Stimulated activated CD4-positive, alpha-beta T cell treated with anti-CD3 and anti-CD28 coated beads, Interleukin-1b, Interleukin-23, amount 100 ng/mL, for 1 hour (primary cell): ENCODE measurements at regions not wholly inside any gene's neighbourhood (a gene's known extent, or its start where the extent isn't known, plus 50 kb on each side); places are given as distances from the start of the nearest gene placed in this dataset.
A peak's percentile ranks its signal among the peaks of the same experiment; 100 is the strongest.

ENCODE experiments used
- DNase-seq, 2 donors: peaks; one replicate each; pipeline ENCODE4 v3.0.0-alpha.2; 2020; ENCODE audit warnings: low read depth in 2 of 2

DNA sequence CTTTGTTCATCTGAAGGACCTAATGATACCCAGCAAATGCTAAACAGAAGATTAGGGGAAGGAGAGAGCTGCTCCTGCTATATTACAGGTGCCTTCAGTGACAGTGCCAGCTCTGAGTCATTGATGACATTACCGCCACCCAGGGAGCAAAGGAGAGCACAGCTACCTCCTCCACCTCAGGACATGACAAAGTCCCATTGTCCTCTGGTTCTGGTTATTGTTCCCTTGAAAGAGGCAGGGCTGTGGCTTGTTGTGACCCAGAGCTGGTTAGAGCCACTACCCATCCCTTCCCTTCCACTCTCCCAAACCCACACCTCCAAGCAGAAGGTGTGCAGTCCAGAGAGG lies 363.5 kb upstream of the DUSP10 start:
- no peak for DNase-seq

DNA sequence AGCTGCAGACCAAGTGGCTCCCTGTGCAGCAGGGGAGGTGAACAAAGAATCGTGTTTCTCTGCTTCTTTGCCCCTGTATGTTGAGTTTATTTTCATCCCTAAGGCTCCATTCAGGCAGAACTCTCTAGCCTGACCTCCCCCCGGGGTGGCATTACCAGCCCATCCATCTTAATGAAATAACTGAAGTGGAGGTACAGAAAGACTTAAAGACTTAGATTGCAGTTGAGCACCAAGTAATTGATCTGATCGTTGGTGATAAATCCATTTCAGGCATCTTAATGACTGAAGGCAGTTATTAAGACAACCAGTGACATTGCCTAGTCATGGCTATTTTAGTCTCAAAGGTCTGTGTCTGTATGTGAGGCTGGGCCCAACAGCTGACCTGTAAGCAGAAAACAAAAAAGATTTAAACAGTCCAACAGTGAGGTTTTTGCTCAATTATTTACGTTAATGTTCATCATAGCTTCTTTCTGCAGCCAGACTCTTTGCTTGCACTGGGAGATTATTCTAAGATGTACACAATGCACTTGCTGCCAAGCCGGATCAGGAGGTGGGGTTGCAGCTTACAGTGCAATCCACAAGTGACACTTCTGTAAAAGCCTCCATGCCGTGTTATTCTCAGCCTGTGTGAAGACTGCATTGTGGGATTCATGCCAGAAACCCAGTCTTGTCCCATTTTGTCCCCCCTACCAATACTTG lies 363.0 kb upstream of the DUSP10 start:
- no peak for DNase-seq

DNA sequence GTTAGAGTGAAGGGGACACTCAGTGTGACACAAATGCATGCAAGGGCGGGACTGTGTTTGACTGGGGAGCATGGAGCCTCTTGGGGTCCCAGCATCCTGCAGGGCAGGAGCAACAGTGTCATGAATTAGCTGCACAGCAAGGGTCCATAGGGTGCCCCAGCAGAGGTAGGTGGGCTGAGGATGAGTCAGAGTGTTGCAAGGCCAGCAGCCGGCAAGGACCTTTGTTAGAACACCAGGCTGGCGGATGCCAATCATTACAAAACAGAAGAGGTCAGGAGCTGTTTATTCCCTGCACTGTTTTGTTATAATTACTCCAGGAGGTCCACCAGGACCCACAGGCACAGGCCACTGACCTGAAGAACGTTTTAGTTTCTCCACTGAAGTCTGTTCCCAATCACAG lies 362.2 kb upstream of the DUSP10 start:
- DNase-seq, result no peak

DNA sequence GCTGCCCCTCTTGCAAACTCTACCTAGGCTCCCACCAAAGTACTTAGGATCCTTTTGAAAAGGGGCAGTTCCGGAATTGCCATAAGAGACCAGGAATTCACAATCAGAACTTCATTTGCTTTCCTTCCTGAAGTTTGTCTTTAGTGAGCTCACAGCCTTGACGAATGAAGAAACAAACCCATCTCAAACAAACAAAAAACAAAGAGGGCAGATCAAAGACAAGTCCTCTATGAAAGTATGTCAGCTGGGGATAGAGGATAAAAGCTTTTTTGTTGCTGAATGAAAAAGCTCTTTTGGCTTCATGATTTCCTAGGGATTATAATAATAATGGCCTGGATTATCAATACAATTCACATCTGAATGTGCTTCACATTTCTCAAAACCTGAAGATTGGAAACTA lies 357.9 kb upstream of the DUSP10 start:
- DNase-seq, result no peak

DNA sequence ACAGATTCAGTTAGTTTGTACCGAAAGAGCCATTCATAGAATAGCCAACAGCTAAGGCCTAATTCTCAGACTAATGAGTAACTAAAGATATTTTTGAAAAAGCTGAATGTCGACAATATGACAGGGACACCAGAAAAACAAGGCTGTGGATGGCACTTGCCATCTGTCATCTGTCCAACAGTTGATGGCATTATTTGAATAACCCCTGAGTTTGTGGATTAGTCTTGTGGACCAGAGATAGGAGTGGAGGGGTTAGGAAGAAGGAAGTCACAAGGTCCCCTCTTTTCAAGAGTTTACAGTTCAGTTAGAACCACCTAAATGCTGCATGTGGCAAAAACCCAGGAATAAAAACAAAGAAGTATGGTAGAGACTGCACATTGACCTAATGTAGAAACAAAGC lies 356.5 kb upstream of the DUSP10 start:
- no peak for DNase-seq

DNA sequence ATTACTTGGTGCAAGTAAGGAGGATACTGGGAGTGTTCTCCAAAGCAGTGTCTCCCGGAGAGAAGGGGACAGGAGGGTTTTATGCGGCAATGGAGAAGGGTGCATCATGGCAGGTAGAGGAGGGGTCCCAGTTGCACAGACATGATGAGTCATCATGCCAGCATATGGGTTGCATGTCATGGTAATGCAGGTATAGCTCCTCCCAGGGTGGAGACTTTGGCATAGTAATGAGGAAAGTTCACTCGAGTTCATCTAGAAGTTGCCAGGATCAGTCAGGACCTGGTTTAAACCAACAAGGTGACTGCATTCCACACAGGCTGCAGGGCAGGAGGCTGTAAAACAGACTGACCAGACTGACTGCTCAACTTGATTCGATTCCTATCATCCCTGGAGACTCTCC lies 355.7 kb upstream of the DUSP10 start:
- no peak for DNase-seq

DNA sequence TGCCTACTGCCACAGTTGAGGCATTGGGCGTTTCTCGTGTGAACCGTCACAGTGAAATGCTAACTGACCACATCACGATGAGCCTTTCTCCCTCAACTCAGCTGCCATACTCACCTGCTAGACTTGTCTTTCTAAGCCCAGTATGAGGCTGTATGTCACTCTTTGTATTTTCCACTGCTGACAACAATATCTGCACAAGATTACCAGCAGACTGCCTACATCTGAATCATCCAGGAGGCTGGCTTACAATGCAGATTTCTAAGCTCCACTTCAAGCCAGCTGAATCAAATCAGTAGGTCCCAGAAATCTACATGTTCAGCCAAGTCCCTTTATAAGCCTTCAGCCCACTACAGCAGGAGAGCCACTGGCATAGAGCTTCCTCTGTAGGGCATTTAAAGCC lies 355.0 kb upstream of the DUSP10 start:
- DNase-seq, result no peak

DNA sequence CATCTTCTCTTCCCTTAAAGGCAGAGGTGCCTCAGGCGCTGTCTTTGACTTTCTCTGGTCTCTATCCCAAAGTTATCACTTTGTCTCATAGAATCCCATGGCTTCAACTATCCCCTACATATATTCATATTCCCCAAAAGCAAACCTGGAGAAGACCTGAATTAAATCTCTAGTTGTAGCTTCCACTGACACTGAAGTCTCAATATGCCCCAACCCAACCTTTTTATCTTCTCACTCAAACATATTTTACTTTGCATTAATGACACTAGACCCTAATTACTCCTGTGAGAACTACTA lies 354.5 kb upstream of the DUSP10 start:
- DNase-seq, result no peak

DNA sequence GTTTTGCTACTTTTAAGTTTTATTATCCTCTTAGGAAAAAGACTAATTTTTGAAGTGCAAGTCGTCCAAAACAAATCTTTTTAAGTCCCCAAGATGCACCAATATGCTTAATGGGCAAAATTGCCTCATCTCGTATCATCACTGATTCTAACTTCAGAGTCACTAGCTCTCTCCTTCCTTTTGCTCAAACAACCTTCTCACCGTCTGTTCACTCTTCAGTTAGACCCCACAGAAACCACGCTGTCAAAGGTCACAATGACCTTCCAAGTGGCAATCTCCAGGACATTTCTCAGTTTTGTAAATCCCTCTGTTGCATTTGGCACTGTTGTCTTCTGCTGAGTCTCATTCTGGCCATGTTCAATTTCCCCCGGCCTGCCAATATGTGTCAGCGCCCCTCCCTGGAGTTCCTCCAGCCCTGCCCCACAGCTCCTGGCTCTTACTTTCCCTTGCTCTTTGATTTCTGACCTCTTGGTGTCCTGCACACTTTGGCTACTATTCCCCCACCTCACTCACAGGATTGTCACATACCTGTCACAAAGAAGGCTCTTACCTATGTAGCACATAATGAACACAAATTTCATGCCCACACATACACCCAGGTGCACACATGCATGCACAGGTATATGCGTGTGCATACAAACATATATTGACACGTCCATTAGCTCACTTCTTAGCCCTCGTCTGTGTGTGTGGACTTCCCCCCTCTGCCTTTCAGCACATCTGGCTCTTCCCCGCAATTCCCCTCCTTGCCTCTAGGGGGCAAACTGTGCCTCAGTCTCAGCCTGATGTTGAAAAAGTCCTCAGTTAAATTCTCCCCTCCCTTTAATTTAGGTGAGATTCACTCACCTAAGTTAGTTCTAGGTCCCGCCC lies 354.0 kb upstream of the DUSP10 start:
- peak; percentile 23 to 46 for DNase-seq

DNA sequence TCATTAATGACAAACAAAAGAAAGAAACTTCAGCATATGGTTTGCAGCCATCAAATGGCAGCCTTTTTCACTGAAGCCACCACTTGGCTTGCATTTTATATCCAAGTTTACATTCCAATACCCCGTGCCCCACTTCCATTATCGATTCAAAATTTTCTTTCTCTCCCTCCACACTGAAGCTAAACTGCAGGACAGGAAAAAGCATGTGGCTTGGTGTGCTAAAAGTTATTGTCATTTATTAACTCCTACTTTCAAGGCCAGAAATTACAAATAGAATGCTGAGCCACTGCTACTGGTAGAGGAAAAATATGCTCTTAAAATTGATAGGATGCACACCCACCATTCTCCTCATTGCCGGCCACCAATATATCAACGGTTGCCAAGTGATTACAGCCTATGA lies 351.6 kb upstream of the DUSP10 start:
- no peak for DNase-seq

DNA sequence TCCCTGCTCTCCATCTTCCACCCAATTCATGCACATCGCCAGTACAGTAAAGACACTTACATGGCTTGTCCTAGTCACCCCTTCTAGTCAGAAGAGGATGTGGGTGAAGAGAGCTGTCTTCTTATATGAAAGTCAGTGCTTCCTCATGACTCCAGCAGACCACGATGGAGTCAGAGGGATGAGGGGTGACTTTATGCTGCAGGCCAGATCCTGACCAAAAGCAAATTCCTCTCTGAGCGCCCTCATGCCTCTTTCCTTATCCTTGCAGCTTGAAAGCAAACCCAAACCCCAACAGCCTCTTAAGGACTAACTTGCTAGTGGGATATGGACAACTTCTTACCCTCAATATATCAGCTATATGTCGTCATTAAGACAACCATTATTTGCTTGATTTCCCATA lies 348.2 kb upstream of the DUSP10 start:
- DNase-seq, result no peak

DNA sequence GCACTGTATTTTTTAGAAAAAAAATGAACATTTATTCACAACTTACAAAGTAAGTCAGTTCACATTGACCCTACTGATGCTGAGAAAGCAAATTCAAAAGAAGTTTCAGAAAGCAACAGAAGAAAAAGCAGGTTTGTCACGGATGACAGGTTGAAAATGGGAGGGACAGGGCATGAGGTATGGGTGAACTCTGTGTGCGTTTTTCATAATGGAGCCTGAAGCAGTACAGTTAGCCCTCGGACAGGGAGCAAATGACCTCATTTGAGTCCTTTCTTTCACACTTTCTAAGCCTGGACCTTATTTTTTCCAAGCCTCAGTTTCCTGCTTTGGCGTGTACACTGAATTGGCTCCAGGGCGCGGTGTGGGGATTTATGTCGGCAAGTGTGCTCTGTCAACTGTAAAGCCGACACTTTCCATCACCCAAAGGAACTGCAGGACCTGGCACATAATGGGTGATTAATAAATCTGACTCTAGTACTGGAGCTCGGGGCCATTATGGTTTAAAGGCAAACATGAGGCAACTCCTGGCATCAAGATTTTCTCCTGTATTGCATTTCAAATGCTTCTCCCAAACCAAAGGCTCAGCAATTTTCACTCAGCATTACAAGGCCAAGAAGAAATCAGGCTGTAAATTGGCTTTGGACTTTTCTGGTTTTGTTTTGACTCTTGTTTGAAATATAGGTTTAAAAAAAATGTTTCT lies 345.5 kb upstream of the DUSP10 start:
- no peak for DNase-seq

DNA sequence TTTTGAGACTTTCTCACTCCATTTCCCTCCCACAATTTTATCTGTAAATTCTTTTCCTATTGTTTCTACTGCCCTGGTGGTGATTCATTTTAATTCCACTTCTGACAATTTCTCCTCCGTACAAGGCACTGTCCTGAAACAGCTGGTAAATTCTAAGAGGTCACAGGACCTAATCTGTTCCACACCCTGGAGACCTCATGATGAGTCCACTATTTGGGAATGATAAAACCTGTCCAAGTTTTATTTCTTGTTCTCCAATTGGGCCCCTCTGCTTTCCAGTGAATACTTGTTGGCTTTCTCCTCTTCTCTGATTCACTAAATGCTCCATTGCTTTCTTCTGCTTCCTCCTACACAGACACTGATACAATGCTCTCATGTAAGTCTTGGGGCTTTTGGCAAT lies 343.1 kb upstream of the DUSP10 start:
- no peak for DNase-seq

DNA sequence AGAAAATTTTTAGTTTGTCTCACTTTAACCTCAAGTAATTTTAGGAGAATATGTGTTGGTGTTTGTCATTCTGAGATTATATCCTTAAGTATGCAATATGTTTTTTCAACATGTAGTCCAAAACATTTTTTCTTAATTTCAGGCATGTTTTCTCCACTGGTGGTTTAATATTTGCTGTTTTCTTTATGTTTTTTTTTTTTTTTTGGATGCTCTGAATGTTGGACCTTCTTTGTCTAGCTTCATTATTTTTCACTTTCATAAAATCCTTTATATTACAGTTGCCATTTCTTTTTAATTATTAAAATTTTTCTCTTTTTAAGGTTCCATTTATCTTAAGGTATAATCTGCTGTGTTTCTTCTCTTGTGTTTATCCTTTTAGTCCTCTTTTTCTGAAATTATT lies 342.2 kb upstream of the DUSP10 start:
- no peak for DNase-seq

DNA sequence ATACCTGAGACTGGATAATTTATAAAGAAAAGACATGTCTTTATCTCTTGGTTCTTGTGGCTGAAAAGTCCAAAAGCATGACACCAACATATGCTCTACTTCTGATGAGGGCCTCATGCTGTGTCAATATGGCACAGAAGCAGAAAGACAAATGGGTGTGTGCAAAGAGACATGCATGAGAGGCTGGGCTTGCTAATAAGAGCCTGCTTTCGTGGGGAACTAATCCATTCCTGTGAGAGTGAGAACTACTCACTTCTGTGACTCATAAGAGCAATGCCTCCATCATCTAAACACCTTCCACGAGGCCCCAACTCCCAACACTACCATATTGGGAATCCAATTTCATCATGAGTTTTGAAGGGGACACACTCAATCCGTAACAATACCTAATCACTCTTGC lies 340.0 kb upstream of the DUSP10 start:
- DNase-seq, result no peak

DNA sequence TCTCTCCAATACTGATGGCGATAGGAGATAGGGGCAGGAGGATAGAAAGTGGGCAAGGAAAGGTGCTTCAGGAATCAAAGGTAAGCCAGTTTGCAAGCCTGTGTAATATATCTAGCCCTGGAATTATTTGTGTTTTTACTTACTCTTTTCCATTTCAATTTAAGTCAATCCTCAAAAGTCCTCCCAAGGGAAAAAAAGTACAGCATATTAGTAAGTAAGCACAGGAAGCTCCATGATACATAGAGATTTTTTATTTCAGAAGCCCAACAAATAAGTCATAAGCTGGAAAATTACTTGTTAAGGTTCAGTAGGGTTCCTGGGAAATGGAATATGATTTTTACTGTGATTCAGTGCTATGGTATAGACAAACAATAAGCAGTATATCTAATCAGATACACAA lies 337.7 kb upstream of the DUSP10 start:
- DNase-seq, result no peak

DNA sequence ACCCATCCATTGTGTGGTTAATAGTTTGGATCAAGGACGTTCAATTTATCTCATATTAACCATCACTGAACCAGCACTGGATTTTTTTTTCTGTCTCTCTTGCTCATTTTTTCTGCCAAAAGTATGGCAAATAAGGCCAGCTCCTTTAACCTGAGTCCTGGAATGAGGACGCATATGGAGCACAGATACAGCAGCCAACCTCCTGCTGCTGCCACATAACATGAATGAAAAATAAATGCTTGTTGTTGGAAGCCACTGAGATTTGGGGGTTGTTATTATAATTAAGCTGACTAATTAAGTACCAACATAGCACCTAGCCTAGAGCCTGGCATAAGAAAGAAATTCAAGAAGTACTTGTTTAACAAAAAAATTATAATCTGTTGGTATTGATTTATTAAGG lies 335.3 kb upstream of the DUSP10 start:
- no peak for DNase-seq

DNA sequence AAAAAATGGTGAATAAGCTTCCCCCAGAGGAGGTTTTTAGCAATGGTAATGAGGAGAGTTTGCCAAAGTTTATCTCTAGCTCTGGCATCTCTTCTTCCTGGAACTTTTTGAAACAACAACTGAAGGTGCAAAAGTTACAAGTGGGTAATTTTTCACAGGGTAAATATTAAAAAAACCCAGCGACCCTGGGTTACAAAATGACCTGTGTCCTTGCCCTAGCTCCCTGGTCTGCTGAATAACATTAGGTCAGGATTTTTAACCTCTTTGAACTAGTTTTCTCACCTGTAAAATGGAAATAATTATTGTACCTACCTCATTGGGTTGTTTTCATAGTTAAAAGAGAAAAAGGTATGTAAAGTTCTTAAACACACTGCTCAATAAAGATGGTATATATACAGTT lies 332.4 kb upstream of the DUSP10 start:
- DNase-seq, result no peak

DNA sequence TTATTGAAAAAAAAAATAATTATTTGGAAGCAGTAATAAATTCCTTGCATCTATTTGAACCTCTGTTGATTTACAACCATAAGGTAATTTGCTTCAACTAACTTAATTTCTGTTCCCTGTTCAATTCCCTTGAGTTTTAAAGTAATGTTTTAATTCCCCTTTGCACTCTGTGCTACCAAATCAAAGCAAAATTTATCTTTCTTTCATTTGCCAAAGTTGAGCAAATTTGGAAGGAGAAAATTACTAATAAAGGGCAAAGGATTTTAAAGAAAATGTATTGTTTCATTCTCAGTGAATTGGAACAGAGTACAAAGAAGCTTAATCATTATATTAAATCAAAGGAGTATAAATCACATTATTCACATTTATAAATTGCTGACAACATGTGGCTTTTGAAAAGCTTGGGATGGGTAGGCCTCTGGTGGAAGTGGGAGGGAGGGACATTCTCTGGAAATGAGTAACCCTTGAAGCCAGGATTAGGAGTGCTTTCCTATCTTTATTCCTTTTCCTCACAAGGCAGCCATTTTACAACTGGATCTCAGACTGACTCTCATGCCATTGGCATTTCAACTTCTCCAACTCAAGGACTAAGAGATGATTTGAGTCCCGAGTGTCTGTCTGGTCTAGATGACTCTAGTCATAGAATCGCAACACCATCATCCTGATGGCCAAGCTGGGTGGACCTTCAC lies 331.6 kb upstream of the DUSP10 start:
- no peak for DNase-seq

DNA sequence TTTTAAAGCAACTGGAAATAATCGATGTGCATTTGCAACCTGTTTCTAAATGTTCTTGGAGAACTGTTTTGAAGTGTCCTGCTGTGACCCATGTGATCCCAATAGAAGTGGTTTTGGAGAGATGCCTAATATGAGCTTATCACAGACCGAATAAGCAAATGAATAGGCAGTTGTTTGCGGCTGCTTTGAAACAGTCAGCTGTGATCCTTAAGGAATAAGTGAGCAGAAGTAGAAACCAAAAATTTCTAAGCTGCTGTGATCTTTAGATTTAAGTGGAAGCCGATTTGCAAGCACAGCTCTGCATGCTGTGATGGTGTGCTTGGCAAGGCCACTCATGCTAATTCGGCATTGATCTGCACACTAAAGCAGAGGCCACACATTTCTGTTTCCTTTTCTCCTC lies 329.5 kb upstream of the DUSP10 start:
- DNase-seq, result no peak

DNA sequence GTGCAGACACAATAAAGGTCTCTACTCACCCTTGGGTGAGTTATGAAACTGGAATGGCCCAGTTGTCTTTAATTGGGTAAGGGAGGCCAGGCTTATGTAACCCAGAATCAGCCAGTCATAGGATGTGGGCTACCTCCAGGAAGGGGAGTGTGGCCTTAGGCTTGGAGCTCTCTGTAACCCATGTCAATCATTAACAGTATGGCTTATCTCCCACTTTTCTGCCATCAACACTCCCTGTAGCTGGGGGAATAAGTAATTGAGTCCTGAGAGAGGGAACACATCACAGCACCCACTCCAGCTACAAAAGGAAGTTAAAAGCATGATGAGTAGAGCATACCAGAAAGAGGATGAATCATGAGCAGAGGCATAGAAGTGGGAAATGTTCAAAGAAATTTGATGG lies 327.0 kb upstream of the DUSP10 start:
- no peak for DNase-seq

DNA sequence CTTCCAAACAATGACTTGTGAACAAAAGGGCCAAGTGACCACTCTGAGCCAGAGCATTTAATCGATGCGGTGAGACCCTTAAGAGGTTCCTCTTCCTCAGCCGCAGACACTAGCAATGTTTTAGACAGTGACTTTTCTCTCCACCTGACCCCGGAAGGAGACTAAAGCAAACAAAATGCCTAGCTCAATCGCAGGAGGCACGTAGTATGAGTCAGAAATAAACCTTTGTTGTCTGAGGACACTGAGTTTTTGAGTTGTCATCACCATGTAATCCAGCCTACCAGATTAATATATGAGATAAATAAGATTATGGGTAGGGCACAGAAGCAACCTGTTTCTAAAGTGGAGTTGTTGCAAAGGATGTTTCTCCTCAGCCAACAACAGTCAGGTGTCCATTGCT lies 326.2 kb upstream of the DUSP10 start:
- no peak for DNase-seq

DNA sequence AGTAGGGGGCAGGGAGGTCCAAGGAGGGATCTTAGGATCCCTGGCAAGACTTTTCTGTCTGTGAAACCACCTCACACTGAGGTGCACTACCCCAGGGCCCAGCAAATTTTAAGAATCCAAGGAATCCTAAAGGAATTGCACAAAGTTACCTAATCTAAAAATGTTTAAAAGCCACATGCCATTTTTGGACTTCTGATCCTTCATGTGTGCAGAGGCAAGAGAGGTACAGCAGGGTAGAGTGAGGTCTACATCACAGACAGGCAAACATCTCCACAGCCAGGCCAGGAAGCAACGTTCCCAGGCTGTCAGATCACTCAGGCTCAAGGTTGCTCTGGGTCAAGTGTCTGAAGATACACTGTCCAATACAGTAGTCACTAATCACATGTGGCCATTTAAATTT lies 324.6 kb upstream of the DUSP10 start:
- DNase-seq, result no peak
